NCI-H1417 treated with DMSO at 0.1 percent for 48 hours (cell line): ENCODE measurements at regions not wholly inside any gene's neighbourhood (a gene's known extent, or its start where the extent isn't known, plus 50 kb on each side); places are given as distances from the start of the nearest gene placed in this dataset.

Experiments
- DNase-seq: peaks from one replicate; lab custom pipeline; 2025; lab: John Stamatoyannopoulos, UW

GRCh38 chr18:43649649-43650357, 372.5 kb upstream of the SYT4 start:
- DNase-seq, result no peak

DNA sequence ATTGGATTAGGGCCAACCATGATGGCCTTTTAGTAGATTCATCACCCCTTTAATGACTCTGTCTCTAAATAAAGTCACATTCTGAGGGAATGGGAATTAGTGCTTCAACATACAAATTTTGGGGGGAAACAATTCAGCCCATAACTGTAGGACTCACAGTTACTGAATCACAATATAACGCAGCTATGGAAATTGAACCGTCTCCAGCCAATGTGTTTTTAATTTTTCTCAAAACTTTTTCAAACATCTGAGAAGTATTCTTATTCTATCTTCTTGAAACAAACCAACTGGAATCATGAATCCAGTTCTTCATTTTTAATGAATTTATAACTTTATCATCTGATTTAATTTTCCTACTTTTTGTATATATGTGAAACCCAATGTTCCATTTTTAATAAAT, 373.1 kb upstream of the SYT4 start:
- DNase-seq, result no peak

- DNase-seq, result no peak
These were observed 373.8 kb upstream of the SYT4 start for GRCh38 chr18:43651057-43651456.

GRCh38 chr18:43656547-43656946, 379.3 kb upstream of the SYT4 start:
- DNase-seq, result no peak

DNA sequence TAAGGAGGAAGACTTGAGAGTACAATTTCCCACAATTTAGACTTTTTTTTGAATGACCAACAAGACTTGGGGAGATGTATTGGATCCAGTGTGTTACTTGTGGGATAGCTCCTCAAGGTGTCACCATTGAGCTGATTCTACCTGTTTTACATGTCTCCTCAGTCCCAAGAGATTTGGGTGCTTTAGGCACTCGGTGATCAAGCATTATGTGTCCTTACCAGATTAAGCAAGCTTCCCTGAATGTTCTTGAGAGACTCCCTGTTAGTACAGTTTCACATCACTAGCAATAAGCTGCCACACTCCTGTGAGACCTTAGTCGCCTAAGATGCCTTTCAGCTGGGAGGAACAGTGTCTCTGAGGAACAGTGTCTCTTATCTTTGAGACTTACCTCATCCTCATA, 384.3 kb upstream of the SYT4 start:
- DNase-seq, result no peak

DNA sequence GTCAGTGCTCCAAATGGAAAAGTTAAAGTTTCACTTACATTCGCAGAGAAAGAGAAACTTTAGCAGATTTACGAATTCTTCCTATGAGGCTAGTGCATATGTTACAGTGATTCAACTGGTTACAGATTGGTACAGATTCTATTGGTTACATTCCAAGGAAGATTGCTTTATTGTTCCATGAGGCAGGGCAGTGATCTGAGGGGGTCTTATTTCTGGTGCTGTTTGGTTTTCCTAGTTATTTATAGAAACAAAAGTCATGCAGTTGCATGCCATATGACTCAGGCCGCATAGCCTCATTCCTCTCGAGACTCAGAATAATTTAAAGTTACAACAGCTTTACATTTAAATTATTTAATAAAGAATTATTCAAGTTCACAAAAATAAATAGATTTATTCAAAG, 385.4 kb upstream of the SYT4 start:
- DNase-seq, result no peak

- DNase-seq, result no peak
These were observed 385.9 kb upstream of the SYT4 start for GRCh38 chr18:43663159-43663558.

DNA sequence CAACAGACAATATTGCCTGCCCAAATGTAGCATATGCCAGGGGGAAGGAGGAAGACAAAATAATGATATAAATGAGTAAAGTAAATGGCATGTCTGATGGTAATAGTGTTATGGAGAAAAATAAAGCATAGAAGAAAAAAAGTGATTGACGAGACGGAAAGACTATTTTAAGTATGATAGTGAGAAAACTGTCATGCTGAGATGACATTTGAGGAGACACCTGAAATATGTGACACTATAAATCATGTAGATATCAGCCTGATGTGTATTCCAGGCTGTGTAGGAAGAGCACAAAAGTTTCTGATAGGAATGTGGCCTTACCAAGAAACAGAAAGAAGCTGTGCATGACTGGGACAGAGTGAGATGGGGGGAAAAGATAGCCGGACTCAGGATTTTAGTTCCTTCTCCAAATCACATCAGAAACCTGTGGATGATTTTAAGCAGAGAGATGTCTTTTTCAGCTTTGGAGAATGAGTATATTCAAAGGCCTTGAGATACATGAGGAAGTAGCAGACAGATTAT, 387.3 kb upstream of the SYT4 start:
- DNase-seq, result no peak

DNA sequence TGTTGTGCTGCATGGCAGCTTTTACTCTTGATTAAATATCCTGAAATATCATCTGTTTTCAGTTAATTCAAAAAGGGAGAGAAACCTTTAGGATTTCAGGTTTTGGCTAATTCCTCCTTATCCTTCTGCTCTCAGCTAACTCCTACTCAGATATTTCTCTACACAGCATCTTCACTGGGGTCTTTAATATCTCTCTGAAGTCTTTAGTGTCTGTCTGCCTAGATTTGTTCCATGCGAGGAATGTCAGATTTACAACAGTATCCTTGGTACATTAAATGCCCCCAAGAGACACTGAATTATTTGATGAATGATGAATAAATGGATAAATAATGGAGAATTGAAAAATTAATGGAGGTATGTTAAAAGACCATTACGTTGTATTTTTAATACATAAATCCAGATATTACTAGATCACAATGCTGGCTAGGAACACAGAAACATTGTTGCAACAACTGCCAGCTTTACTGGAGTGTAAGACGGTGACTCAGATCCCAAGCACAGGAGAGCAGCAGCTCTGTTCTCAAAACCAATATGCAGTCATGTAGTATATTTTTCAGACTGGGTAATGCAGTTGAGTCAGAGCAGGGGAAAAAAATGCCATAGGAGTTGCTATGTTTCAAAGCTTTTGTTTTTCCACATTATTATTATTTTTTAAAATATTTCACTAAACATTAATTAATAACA, 388.0 kb upstream of the SYT4 start:
- DNase-seq, result no peak

GRCh38 chr18:43668866-43669265, 391.6 kb upstream of the SYT4 start:
- no peak for DNase-seq

DNA sequence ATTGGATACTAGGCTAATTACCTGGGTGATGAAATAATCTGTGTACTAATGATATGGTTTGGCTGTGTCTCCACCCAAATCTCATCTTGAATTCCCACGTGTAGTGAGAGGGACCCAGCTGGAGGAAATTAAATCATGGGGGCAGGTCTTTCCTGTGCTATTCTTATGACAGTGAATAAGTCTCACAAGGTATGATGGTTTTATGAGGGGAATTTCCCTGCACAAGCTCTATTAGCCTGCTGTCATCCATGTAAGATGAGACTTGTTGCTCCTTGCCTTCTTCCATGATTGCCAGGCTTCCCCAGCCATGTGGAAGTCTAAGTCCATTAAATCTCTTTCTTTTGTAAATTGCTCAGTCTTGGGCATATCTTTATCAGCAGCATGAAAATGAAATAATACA, 394.1 kb upstream of the SYT4 start:
- no peak for DNase-seq

GRCh38 chr18:43680096-43680495, 402.8 kb upstream of the SYT4 start:
- DNase-seq, result no peak

DNA sequence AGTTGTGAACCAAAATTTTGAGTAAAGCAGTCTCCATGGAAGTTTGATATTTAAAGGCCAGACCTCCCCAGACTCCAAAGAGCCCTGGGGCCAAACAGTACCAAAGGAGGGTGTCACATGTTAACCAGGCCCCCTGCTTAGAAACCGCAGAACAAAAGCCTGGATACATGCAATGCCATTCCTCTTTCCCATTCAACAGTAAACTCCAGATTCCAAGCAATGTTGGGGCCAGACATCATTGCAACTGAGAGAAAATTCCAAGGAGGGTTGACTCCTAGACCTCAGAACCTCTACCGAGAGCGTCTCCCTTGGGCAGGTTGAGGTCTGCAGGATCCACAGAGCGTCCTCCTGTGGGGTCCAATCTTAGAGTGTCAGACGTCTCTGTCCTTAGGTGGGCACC, 404.4 kb upstream of the SYT4 start:
- no peak for DNase-seq

GRCh38 chr18:43682196-43682595, 404.9 kb upstream of the SYT4 start:
- DNase-seq, result no peak

GRCh38 chr18:43686709-43687108, 409.4 kb upstream of the SYT4 start:
- no peak for DNase-seq

DNA sequence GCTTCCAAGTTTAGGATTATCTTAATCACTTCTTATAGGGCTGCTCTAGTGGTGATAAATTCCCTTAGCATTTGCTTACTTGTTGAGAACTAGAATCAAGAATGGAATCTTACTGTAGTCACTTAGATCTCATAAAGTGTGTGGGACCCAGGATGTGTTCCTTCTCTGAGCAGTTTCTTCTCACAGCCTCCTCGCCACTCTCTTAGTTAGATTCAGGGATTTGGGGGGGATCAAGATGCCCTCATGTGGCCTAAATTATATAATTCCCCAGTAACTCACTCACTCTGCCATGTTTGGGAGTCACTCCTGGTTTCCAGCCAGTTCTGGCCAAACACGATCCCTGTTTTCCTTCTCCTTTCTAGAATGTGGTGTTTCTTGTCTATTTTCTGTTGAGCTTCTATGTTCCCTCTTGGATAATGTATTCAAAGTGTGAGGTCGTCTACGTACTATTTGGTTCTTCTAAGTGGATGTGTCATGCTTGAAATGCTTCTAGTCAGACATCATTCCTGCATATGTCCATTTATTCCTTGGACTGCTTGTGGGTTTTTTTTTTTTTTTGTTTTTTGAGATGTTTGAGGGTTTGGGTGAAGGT, 414.9 kb upstream of the SYT4 start:
- no peak for DNase-seq

- no peak for DNase-seq
These were observed 425.1 kb upstream of the SYT4 start for GRCh38 chr18:43702399-43702798.

DNA sequence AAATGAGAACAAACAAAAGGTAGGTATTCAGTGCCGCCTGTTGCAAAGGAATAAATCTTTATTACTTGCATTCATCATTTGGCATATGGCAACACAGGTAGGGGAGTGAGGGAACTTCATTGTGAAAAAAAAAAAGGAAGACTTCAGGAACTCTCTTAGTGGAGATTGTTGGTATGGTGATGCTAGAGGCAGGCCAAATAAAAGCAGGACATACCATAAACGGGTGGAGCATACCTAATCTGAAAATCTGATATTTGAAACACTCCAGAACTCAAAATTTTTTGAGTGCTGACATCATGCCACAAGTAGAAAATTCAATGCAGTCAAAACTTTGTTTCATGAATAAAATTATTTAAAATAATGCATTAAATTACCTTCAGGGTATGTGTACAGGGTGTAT, 425.8 kb upstream of the SYT4 start:
- DNase-seq, result no peak

DNA sequence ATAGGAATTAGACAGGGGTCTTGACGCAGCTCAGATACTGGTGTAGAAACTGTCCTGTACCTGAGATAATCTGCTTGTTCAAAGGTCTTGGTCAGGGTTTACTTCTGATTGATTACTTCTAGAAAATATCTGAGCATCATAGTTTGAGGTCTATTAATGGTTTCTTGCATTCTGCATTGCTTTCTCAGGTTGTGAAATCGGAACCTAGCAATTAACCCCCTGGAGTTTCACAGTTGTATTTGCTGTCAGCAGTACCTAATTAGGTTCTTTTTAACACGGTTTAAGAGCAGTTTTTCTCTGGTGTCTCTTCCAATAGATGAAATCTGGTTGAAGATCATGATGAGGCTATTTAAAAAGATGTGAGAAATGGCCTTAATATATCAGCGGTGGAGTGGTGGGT, 428.6 kb upstream of the SYT4 start:
- DNase-seq, result peak; percentile 7

GRCh38 chr18:43710135-43710534, 432.8 kb upstream of the SYT4 start:
- no peak for DNase-seq

GRCh38 chr18:43714343-43715010, 437.2 kb upstream of the SYT4 start:
- no peak for DNase-seq

GRCh38 chr18:43719267-43719795, 442.0 kb upstream of the SYT4 start:
- no peak for DNase-seq

DNA sequence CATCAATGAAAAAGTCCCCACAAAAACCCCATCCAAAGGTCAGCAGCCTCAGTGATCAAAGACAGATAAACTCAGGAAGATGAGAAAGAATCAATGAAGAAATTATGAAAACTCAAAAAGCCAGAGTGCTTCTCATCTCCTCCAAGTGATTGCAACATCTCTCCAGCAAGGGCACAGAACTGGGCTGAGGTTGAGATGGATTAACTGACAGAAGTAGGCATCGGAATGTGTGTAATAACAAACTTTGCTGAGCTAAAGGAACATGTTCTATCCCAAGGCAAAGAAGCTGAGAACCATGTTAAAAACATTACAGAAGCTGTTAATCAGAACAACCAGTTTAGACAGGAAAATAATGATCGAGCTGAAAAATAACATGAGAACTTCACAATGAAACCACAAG, 442.8 kb upstream of the SYT4 start:
- no peak for DNase-seq
